Neutrophil (primary cell): ENCODE measurements at regions not wholly inside any gene's neighbourhood (a gene's known extent, or its start where the extent isn't known, plus 50 kb on each side); places are given as distances from the start of the nearest gene placed in this dataset.

Experiments
- H3K27ac ChIP-seq: fragments of 200-600 bp; sonication (generic); 2 replicates; pipeline ENCODE4 v1.5.1; 2016; ENCODE audit warnings: mild to moderate bottlenecking, moderate library complexity
- H3K27me3 ChIP-seq: fragments of 200-600 bp; sonication (generic); 2 replicates; pipeline ENCODE4 v1.6.0; 2016; ENCODE audit warnings: mild to moderate bottlenecking
- H3K36me3 ChIP-seq: fragments of 200-600 bp; sonication (generic); 2 replicates; pipeline ENCODE4 v1.5.1; 2017
- H3K4me1 ChIP-seq, 2 experiments: fragments of 200-600 bp in 1 of 2; sonication (generic) in 1 of 2; 1 replicate in 1 of 2; 2 replicates in 1 of 2; pipeline versions ENCODE4 v1.5.1 to v1.6.1; 2013 to 2016; ENCODE audit warnings: low read depth in 1 of 2, low read length in 1 of 2, mild to moderate bottlenecking in 1 of 2, moderate library complexity in 1 of 2; ENCODE audit not compliant: control insufficient read depth in 1 of 2, insufficient read depth in 1 of 2
- H3K4me3 ChIP-seq, 2 experiments: fragments of 200-600 bp in 1 of 2; sonication (generic) in 1 of 2; 1 replicate in 1 of 2; 2 replicates in 1 of 2; pipeline ENCODE4 v1.5.1; 2013 to 2016; ENCODE audit warnings: low read depth in 1 of 2, low read length in 1 of 2, mild to moderate bottlenecking in 1 of 2, moderate library complexity in 1 of 2
- H3K9me3 ChIP-seq: fragments of 200-600 bp; sonication (generic); 2 replicates; pipeline ENCODE4 v1.5.1; 2016
- CTCF ChIP-seq: fragments of 200-600 bp; sonication (generic); IDR thresholded peaks from 2 replicates; pipeline ENCODE4 v1.5.1; 2016; ENCODE audit warnings: antibody characterized with exemption

- no peaks in the 10 kb centered on the region for H3K27me3 ChIP-seq
- H3K27ac ChIP-seq: no peak overlapping the region
- no peak overlapping the region for H3K4me3 ChIP-seq
- H3K4me1 ChIP-seq: no peaks in the 10 kb centered on the region
- no peak for TF ChIP-seq CTCF
- no peaks in the 10 kb centered on the region for H3K9me3 ChIP-seq
- no peaks in the 10 kb centered on the region for H3K36me3 ChIP-seq
Observed at GRCh38 chr11:92633820-92634219, 335.6 kb upstream of the MTNR1B start.

GRCh38 chr11:92636543-92637188 lies 332.8 kb upstream of the MTNR1B start:
- no peak overlapping the region for H3K4me3 ChIP-seq
- no peak overlapping the region for H3K27ac ChIP-seq
- TF ChIP-seq CTCF: no peak
- no peaks in the 10 kb centered on the region for H3K27me3 ChIP-seq
- H3K36me3 ChIP-seq: no peaks in the 10 kb centered on the region
- no peaks in the 10 kb centered on the region for H3K9me3 ChIP-seq
- H3K4me1 ChIP-seq: no peaks in the 10 kb centered on the region

GRCh38 chr11:92638678-92639077 lies 330.8 kb upstream of the MTNR1B start:
- H3K4me1 ChIP-seq: no peaks in the 10 kb centered on the region
- H3K27me3 ChIP-seq: no peaks in the 10 kb centered on the region
- no peaks in the 10 kb centered on the region for H3K36me3 ChIP-seq
- no peaks in the 10 kb centered on the region for H3K9me3 ChIP-seq
- no peak for TF ChIP-seq CTCF
- no peak overlapping the region for H3K4me3 ChIP-seq
- H3K27ac ChIP-seq: no peak overlapping the region

GRCh38 chr11:92642177-92642931 lies 327.1 kb upstream of the MTNR1B start:
- H3K36me3 ChIP-seq: no peaks in the 10 kb centered on the region
- no peaks in the 10 kb centered on the region for H3K4me1 ChIP-seq
- no peak overlapping the region for H3K4me3 ChIP-seq
- no peaks in the 10 kb centered on the region for H3K9me3 ChIP-seq
- no peak overlapping the region for H3K27ac ChIP-seq
- no peak for TF ChIP-seq CTCF
- H3K27me3 ChIP-seq: no peaks in the 10 kb centered on the region

DNA sequence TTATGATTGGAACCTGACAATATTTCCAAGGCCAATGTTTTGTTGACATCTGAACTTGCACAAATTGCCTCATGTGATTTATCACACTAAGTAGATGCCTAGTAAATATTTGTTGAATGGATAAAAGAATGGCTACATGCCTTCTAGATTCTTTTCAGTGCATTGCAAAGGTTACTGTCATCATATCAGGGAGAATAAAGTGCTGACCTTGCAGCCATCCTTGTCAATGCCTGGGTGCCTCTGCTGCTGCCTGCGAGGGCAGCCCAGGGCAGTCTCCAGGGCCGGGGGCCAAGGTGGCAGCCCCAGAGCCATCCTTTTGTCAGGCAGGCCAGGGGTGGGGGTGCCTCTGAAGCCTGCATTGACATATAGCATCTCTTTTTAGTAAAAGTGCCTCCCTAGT lies 325.6 kb upstream of the MTNR1B start:
- H3K27ac ChIP-seq: no peak overlapping the region
- no peak overlapping the region for H3K4me3 ChIP-seq
- H3K9me3 ChIP-seq: no peaks in the 10 kb centered on the region
- no peaks in the 10 kb centered on the region for H3K4me1 ChIP-seq
- TF ChIP-seq CTCF: no peak
- no peaks in the 10 kb centered on the region for H3K36me3 ChIP-seq
- no peaks in the 10 kb centered on the region for H3K27me3 ChIP-seq
